ENCODE measurements at regions not wholly inside any gene's neighbourhood (a gene's known extent, or its start where the extent isn't known, plus 50 kb on each side); places are given as distances from the start of the nearest gene placed in this dataset.
A peak's percentile ranks its signal among the peaks of the same experiment; 100 is the strongest.
"Not testable (repeated sequence)": the region's sequence is repeated elsewhere in the genome, so short reads cannot be mapped to it uniquely, and the experiment has no call there.

DNA sequence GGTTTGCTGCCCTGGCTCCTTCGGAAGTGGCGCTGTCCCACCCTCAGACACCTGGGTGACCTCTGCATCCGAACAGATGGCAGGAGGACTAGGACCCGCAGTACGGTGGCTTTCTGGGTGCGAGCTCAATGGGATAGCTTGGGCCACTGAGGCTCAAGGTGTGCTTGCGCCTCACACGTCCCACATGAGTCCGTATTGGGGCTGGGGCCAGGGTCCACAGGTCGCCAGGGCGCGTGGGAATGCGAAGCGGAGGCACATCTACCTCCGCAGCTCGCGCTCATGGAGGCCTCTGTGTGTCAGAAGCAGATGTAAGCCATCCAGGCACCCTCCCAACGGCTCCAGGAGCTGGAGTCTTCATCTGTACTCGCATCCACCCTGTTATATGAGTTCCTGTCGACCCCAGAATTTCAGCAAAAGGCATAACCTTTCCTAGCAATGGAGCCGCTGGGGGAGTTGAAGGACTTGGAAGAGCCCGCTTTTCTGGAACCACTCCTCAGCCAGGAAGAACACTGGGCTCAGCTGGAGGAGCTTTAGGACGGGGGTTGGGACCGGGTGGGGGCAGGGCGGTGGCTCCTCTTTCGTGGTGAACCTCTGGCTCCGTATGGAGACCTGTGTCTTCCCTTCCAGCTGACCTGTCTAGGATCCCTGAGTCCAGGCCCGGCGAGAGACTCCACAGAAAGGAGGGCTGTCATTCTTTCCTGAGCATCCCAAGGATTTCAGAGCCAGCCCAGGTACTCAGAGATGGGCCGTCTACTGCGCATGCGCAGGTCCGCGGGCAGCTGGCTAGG is 1932.8 kb upstream of the DEFB115 start:
- not testable (repeated sequence) for H3K27ac Mint-ChIP-seq

GRCh38 chr20:29325304-29325640 is 1932.2 kb upstream of the DEFB115 start:
- intact Hi-C loops (cut with DNase I, micrococcal nuclease) = no loop called here
- H3K27ac Mint-ChIP-seq = no peak overlapping the region
- DNase-seq (no peak), ATAC-seq (no peak)
- POLR2A ChIA-PET = no interaction called here
- H3K9me3 Mint-ChIP-seq (ENCODE audit: low read depth) = peaks cover 17% of the 10 kb centered on the region
- H3K27me3 Mint-ChIP-seq = peaks cover 2% of the 10 kb centered on the region
- H3K4me1 Mint-ChIP-seq = no peaks in the 10 kb centered on the region
- H3K4me3 Mint-ChIP-seq = no peak overlapping the region
- H3K36me3 Mint-ChIP-seq (ENCODE audit: low read depth) = peaks cover 2% of the 10 kb centered on the region
- CTCF ChIA-PET = no interaction called here

More for the DNA sequence above, 1932.8 kb upstream of the DEFB115 start:
- H3K27me3 Mint-ChIP-seq; CTCF ChIA-PET; H3K4me3 Mint-ChIP-seq; DNase-seq; intact Hi-C loops (cut with DNase I, micrococcal nuclease); ATAC-seq; H3K36me3 Mint-ChIP-seq (ENCODE audit: low read depth); H3K4me1 Mint-ChIP-seq; POLR2A ChIA-PET: not testable (repeated sequence)
- H3K9me3 Mint-ChIP-seq (ENCODE audit: low read depth) = peaks cover 13% of the 10 kb centered on the region

DNA sequence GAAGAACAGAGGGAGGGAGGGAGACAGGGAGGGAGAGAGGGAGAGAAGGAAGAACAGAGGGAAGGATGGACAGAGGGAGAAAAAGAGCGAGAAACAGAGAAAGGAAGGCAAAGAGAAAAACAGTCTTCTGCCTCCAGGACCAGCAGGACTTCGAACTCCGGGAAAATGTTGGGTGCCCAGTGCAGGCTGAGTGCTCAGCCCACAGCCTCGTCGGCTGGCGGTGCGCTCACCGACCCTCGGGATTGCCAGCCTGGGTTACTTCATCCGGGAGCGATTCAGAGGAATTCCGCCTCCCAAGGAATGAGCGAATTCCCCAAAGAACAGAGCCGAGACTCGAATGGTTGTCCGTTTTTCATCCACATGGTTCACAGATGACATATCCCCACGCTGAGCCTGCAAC is 1931.7 kb upstream of the DEFB115 start:
- DNase-seq; H3K27ac Mint-ChIP-seq; CTCF ChIA-PET; ATAC-seq; H3K27me3 Mint-ChIP-seq; H3K36me3 Mint-ChIP-seq (ENCODE audit: low read depth); H3K4me3 Mint-ChIP-seq; intact Hi-C loops (cut with DNase I, micrococcal nuclease); H3K4me1 Mint-ChIP-seq; POLR2A ChIA-PET: not testable (repeated sequence)
- H3K9me3 Mint-ChIP-seq (ENCODE audit: low read depth) = peaks cover 22% of the 10 kb centered on the region

DNA sequence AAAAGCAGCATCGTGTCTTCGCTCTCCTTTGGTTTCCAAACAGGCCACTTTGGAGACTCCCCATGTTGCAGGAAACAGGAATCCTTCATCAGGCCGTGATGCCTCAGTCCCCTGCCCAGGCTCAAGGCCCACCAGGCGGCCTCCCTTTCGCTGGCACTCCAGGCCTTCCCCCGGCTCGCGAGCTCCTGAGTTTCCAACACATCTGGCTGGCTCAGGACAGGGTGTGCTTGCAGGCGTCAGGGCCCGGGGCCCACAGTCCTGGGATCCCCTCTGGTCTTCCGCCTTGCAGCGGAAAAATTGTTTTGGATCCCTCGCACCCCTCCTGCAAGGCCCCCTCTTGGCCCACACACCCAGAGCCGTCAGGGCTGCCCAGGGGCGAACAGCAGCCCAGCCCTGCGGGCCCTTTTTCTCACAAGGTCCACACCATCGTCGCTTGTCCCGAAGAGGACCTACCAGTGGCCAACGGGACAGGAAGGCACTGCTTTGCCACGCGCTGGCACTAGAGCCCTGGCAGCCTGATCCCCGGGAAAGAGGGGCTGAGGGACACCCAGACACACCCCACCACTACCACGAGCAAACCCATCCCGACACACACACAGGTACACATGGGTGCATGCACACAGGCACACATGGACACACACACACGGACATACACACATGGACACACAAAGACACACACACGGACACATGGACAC is 1930.9 kb upstream of the DEFB115 start:
- peaks cover 25% of the 10 kb centered on the region for H3K9me3 Mint-ChIP-seq (ENCODE audit: low read depth)
- no peaks in the 10 kb centered on the region for H3K4me1 Mint-ChIP-seq
- intact Hi-C loops (cut with DNase I, micrococcal nuclease) = no loop called here
- no peak for DNase-seq
- H3K27ac Mint-ChIP-seq = no peak overlapping the region
- H3K27me3 Mint-ChIP-seq = peaks cover 2% of the 10 kb centered on the region
- ATAC-seq = no peak
- POLR2A ChIA-PET = no interaction called here
- CTCF ChIA-PET = no interaction called here
- H3K4me3 Mint-ChIP-seq = no peak overlapping the region
- H3K36me3 Mint-ChIP-seq (ENCODE audit: low read depth) = peaks cover 2% of the 10 kb centered on the region

GRCh38 chr20:29327600-29328420 is 1929.7 kb upstream of the DEFB115 start:
- peak; percentile 48 for DNase-seq
- CTCF ChIA-PET; H3K4me3 Mint-ChIP-seq; H3K4me1 Mint-ChIP-seq; H3K36me3 Mint-ChIP-seq (ENCODE audit: low read depth); POLR2A ChIA-PET; H3K27ac Mint-ChIP-seq; intact Hi-C loops (cut with DNase I, micrococcal nuclease); H3K27me3 Mint-ChIP-seq; ATAC-seq: not testable (repeated sequence)
- peaks cover 35% of the 10 kb centered on the region for H3K9me3 Mint-ChIP-seq (ENCODE audit: low read depth)

DNA sequence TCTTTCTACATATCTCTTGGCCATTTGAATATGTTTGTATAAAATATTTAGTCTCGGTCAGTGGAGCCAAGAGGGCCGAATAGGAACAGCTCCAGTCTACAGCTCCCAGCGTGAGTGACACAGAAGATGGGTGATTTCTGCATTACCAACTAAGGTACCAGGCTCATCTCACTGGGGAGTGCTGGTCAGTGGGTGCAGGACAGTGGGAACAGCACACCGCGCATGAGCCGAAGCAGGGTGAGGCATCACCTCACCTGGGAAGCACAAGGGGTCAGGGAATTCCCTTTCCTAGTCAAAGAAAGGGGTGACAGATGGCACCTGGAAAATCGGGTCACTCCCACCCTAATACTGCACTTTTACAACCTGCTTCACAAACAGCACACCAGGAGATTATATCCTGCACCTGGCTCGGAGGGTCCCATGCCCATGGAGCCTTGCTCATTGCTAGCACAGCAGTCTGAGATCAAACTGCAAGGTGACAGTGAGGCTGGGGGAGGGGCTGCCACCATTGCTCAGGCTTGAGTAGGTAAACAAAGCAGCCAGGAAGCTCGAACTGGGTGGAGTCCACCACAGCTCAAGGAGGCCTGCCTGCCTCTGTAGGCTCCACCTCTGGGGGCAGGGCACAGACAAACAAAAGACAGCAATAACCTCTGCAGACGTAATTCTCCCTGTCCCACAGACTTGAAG is 1926.9 kb upstream of the DEFB115 start:
- POLR2A ChIA-PET; CTCF ChIA-PET; H3K4me1 Mint-ChIP-seq; H3K27me3 Mint-ChIP-seq; ATAC-seq; intact Hi-C loops (cut with DNase I, micrococcal nuclease); DNase-seq; H3K4me3 Mint-ChIP-seq; H3K27ac Mint-ChIP-seq; H3K36me3 Mint-ChIP-seq (ENCODE audit: low read depth): not testable (repeated sequence)
- H3K9me3 Mint-ChIP-seq (ENCODE audit: low read depth) = peaks cover 39% of the 10 kb centered on the region

GRCh38 chr20:29349836-29350235 is 1907.6 kb upstream of the DEFB115 start:
- Mint-ChIP-seq H3K4me1 (no peaks in the 10 kb centered on the region), H3K4me3 (no peak overlapping the region), H3K9me3 (ENCODE audit: low read depth) (peaks cover 13% of the 10 kb centered on the region), H3K27me3 (no peaks in the 10 kb centered on the region), H3K36me3 (ENCODE audit: low read depth) (no peaks in the 10 kb centered on the region), H3K27ac (no peak overlapping the region)
- ATAC-seq = no peak
- ChIA-PET POLR2A (no interaction called here), CTCF (no interaction called here)
- intact Hi-C loops (cut with DNase I, micrococcal nuclease) = no loop called here
- DNase-seq = no peak

GRCh38 chr20:29375937-29376336 is 1881.5 kb upstream of the DEFB115 start:
- intact Hi-C loops (cut with DNase I, micrococcal nuclease); H3K4me1 Mint-ChIP-seq; DNase-seq; H3K36me3 Mint-ChIP-seq (ENCODE audit: low read depth); H3K27ac Mint-ChIP-seq; POLR2A ChIA-PET; H3K4me3 Mint-ChIP-seq; CTCF ChIA-PET; H3K27me3 Mint-ChIP-seq; ATAC-seq: not testable (repeated sequence)
- H3K9me3 Mint-ChIP-seq (ENCODE audit: low read depth) = peaks cover 14% of the 10 kb centered on the region

GRCh38 chr20:29392853-29393252 is 1864.6 kb upstream of the DEFB115 start:
- POLR2A ChIA-PET; H3K27ac Mint-ChIP-seq; H3K27me3 Mint-ChIP-seq; H3K36me3 Mint-ChIP-seq (ENCODE audit: low read depth); ATAC-seq; CTCF ChIA-PET; H3K4me3 Mint-ChIP-seq; intact Hi-C loops (cut with DNase I, micrococcal nuclease); H3K4me1 Mint-ChIP-seq: not testable (repeated sequence)
- peaks cover 30% of the 10 kb centered on the region for H3K9me3 Mint-ChIP-seq (ENCODE audit: low read depth)
- peak; percentile 4 for DNase-seq

GRCh38 chr20:29408034-29408695 is 1849.3 kb upstream of the DEFB115 start:
- H3K27me3 Mint-ChIP-seq = peaks cover 7% of the 10 kb centered on the region
- H3K27ac Mint-ChIP-seq = no peak overlapping the region
- no peak for DNase-seq
- H3K4me1 Mint-ChIP-seq = peaks cover 2% of the 10 kb centered on the region
- ChIA-PET CTCF (no interaction called here), POLR2A (no interaction called here)
- no peak for ATAC-seq
- peaks cover 9% of the 10 kb centered on the region for H3K36me3 Mint-ChIP-seq (ENCODE audit: low read depth)
- intact Hi-C loops (cut with DNase I, micrococcal nuclease) = no loop called here
- peaks cover 31% of the 10 kb centered on the region for H3K9me3 Mint-ChIP-seq (ENCODE audit: low read depth)
- no peak overlapping the region for H3K4me3 Mint-ChIP-seq

DNA sequence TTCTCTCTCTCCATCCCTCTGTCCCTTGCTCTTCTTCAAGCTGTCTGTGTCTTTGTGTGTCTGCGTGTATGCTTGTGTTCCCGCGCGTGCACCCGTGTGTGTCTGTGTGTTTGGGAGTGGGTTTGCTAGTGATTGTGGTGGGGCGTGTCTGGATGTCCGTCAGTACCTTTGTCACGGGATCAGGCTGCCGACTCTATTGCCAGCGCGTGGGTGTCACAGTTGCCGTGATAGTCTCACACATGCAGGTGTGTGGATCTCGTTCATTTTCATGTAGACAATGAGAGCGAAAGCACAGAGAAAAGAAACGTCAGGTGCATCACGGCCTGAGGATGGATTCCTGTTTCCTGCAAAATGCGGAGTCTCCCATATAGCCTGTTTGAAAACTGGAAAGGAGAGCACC is 1848.8 kb upstream of the DEFB115 start:
- DNase-seq; H3K4me3 Mint-ChIP-seq; POLR2A ChIA-PET; H3K36me3 Mint-ChIP-seq (ENCODE audit: low read depth); ATAC-seq; H3K4me1 Mint-ChIP-seq; H3K27ac Mint-ChIP-seq; H3K27me3 Mint-ChIP-seq; intact Hi-C loops (cut with DNase I, micrococcal nuclease); CTCF ChIA-PET: not testable (repeated sequence)
- peaks cover 33% of the 10 kb centered on the region for H3K9me3 Mint-ChIP-seq (ENCODE audit: low read depth)

All from activated CD4-positive, alpha-beta T cell treated with anti-CD3 and anti-CD28 coated beads for 36 hours (primary cell).